Neural cell (in vitro differentiated cells): ENCODE measurements at regions not wholly inside any gene's neighbourhood (a gene's known extent, or its start where the extent isn't known, plus 50 kb on each side); places are given as distances from the start of the nearest gene placed in this dataset.

Experiments used
- H2AFZ ChIP-seq: fragments of 200-600, 300-800 bp; sonication (generic), shearing (Covaris generic); 2 replicates; pipeline ENCODE4 v1.6.0; 2014; ENCODE audit warnings: low read depth, mild to moderate bottlenecking, antibody characterized with exemption, low read length, moderate library complexity
- H3F3A ChIP-seq: fragments of 200-600 bp; shearing (Covaris generic); 2 replicates; pipeline ENCODE4 v1.6.1; 2016; ENCODE audit warnings: mild to moderate bottlenecking, moderate library complexity, mixed read lengths, antibody characterized with exemption, low read length; ENCODE audit not compliant: insufficient read depth, poor library complexity, severe bottlenecking
- H3K27ac ChIP-seq: fragments of 200-600, 300-800 bp; sonication (generic), shearing (Covaris generic); 2 replicates; pipeline ENCODE4 v1.5.1; 2014; ENCODE audit warnings: mild to moderate bottlenecking, low read length, moderate library complexity
- H3K27me3 ChIP-seq: fragments of 300-800, 200-600 bp; sonication (generic), shearing (Covaris generic); 2 replicates; pipeline ENCODE4 v1.6.0; 2014; ENCODE audit warnings: mild to moderate bottlenecking, low read depth, low read length, moderate library complexity; ENCODE audit not compliant: insufficient read depth
- H3K36me3 ChIP-seq: fragments of 300-800, 200-600 bp; sonication (generic), shearing (Covaris generic); 2 replicates; pipeline ENCODE4 v1.5.1; 2014; ENCODE audit warnings: mild to moderate bottlenecking, antibody characterized with exemption, low read length, moderate library complexity; ENCODE audit not compliant: insufficient read depth
- H3K4me2 ChIP-seq: fragments of 300-800, 200-600 bp; sonication (generic), shearing (Covaris generic); 2 replicates; pipeline ENCODE4 v1.6.0; 2014; ENCODE audit warnings: mild to moderate bottlenecking, low read length
- H3K4me3 ChIP-seq: fragments of 300-800, 200-600 bp; sonication (generic), shearing (Covaris generic); 2 replicates; pipeline ENCODE4 v1.5.1; 2014; ENCODE audit warnings: mild to moderate bottlenecking, low read length, moderate library complexity
- H3K79me2 ChIP-seq: fragments of 200-600 bp; shearing (Covaris generic); replicated peaks from 2 replicates; pipeline ENCODE4 v1.6.0; 2014; ENCODE audit warnings: mild to moderate bottlenecking, low read length, moderate library complexity; ENCODE audit not compliant: insufficient read depth
- H3K9ac ChIP-seq: fragments of 300-800, 200-600 bp; sonication (generic), shearing (Covaris generic); 2 replicates; pipeline ENCODE4 v1.6.1; 2016; ENCODE audit warnings: mild to moderate bottlenecking, low read length, mixed read lengths
- H3K9me2 ChIP-seq: fragments of 200-600 bp; shearing (Covaris generic); 2 replicates; pipeline ENCODE4 v1.6.1; 2016; ENCODE audit warnings: mild to moderate bottlenecking, low read length, mixed read lengths; ENCODE audit not compliant: insufficient read depth
- H3K9me3 ChIP-seq: fragments of 200-600, 300-800 bp; sonication (generic), shearing (Covaris generic); 2 replicates; pipeline ENCODE4 v1.6.1; 2016; ENCODE audit warnings: mild to moderate bottlenecking, mixed run types, low read length, moderate library complexity, mixed read lengths
- H4K20me1 ChIP-seq: fragments of 200-600 bp; shearing (Covaris generic); 2 replicates; pipeline ENCODE4 v1.6.1; 2016; ENCODE audit warnings: mild to moderate bottlenecking, mixed run types; ENCODE audit not compliant: insufficient read depth
- EP300 ChIP-seq: fragments of 450-650 bp; conservative IDR thresholded peaks from 2 replicates; pipeline ENCODE4 v1.6.1; 2014; ENCODE audit warnings: antibody characterized with exemption, mild to moderate bottlenecking, moderate library complexity; ENCODE audit not compliant: poor library complexity, severe bottlenecking
- EZH2 ChIP-seq: fragments of 200-600, 300-800 bp; shearing (Covaris generic), sonication (generic); IDR thresholded peaks from 2 replicates; pipeline ENCODE4 v1.6.1; 2014; ENCODE audit warnings: antibody characterized with exemption, low read length, borderline replicate concordance, mild to moderate bottlenecking; ENCODE audit not compliant: insufficient read depth, poor library complexity, severe bottlenecking
- MXI1 ChIP-seq: fragments of 450-650 bp; conservative IDR thresholded peaks from 2 replicates; pipeline ENCODE4 v1.6.1; 2014; ENCODE audit warnings: antibody characterized with exemption, mild to moderate bottlenecking; ENCODE audit not compliant: poor library complexity, severe bottlenecking
- POLR2AphosphoS5 ChIP-seq: IDR thresholded peaks from 2 replicates; pipeline ENCODE4 v1.6.1; 2012
- RAD21 ChIP-seq: fragments of 450-650 bp; conservative IDR thresholded peaks from 2 replicates; pipeline ENCODE4 v1.6.1; 2014; ENCODE audit warnings: antibody characterized with exemption, mild to moderate bottlenecking, moderate library complexity
- SMC3 ChIP-seq: fragments of 450-650 bp; conservative IDR thresholded peaks from 2 replicates; pipeline ENCODE4 v1.6.1; 2014; ENCODE audit warnings: antibody characterized with exemption, mild to moderate bottlenecking, moderate library complexity; ENCODE audit not compliant: poor library complexity
- TAF1 ChIP-seq: IDR thresholded peaks from 2 replicates; pipeline ENCODE4 v1.6.1; 2012; ENCODE audit warnings: low read depth
- TF ChIP-seq, protein P1 (sequence below): fragments of 450-650 bp; IDR thresholded peaks from 2 replicates; pipeline ENCODE4 v1.5.1; 2014; ENCODE audit warnings: antibody characterized with exemption, mild to moderate bottlenecking, moderate library complexity; ENCODE audit not compliant: poor library complexity, severe bottlenecking
- TF ChIP-seq, protein P2 (sequence below): IDR thresholded peaks from 2 replicates; pipeline ENCODE4 v1.6.1; 2012; ENCODE audit warnings: borderline replicate concordance

DNA sequence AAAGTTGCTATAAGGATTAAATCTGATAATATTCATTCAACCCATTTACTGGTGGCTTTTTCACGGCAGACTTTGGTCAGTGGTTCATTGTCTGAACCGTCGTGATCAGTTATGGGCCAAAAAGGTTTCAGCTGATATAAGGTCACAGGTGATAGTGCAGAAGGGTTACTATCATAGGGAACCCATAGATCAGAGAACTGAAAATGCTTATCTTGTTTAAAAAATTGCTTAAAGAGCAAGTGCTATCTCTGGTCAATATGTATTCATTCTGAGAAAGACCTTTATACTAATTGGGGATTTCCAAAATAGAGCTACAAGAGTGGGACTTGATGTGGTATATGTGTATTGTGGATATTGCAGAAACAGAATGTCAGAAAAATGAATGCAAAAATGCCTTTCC is 147.8 kb upstream of the SEMA3E start:
- no peak overlapping the region for H3K9ac ChIP-seq
- no peaks in the 10 kb centered on the region for H4K20me1 ChIP-seq
- H2AFZ ChIP-seq, result no peak overlapping the region
- no peaks in the 10 kb centered on the region for H3K9me2 ChIP-seq
- no peak overlapping the region for H3K4me2 ChIP-seq
- TF ChIP-seq MXI1, result no peak
- no peak for TF ChIP-seq RAD21
- TF ChIP-seq, protein P1, sequence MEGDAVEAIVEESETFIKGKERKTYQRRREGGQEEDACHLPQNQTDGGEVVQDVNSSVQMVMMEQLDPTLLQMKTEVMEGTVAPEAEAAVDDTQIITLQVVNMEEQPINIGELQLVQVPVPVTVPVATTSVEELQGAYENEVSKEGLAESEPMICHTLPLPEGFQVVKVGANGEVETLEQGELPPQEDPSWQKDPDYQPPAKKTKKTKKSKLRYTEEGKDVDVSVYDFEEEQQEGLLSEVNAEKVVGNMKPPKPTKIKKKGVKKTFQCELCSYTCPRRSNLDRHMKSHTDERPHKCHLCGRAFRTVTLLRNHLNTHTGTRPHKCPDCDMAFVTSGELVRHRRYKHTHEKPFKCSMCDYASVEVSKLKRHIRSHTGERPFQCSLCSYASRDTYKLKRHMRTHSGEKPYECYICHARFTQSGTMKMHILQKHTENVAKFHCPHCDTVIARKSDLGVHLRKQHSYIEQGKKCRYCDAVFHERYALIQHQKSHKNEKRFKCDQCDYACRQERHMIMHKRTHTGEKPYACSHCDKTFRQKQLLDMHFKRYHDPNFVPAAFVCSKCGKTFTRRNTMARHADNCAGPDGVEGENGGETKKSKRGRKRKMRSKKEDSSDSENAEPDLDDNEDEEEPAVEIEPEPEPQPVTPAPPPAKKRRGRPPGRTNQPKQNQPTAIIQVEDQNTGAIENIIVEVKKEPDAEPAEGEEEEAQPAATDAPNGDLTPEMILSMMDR, result no peak
- TF ChIP-seq TAF1, result no peak
- TF ChIP-seq EZH2, result no peak
- H3K27ac ChIP-seq, result no peak overlapping the region
- no peaks in the 10 kb centered on the region for H3K9me3 ChIP-seq
- H3F3A ChIP-seq, result no peaks in the 10 kb centered on the region
- no peak overlapping the region for H3K4me3 ChIP-seq
- H3K36me3 ChIP-seq, result no peaks in the 10 kb centered on the region
- no peaks in the 10 kb centered on the region for H3K79me2 ChIP-seq
- H3K27me3 ChIP-seq, result no peaks in the 10 kb centered on the region

DNA sequence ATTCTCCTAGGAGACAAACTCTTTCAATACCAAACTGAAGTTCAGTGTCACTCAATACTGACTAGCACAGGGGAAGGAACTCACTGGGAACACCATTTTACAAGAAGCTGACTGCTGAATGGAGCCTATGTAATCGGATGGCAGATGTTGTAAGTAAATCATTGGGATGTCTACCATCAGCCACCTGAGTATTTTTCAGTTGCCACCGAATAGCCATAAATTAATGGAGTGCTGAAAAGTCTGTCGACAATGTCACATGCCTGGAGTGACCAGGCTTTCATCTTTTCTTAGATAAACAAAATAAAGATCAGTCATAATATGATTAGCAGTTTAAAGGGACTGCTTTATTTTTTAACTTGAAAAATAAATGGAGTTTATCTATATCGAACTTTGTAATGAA is 145.9 kb upstream of the SEMA3E start:
- Histone ChIP-seq H3K79me2 (no peaks in the 10 kb centered on the region), H4K20me1 (no peaks in the 10 kb centered on the region), H3K4me3 (no peak overlapping the region), H3K27ac (no peak overlapping the region), H3K9me2 (no peaks in the 10 kb centered on the region), H3K27me3 (no peaks in the 10 kb centered on the region), H3K9me3 (no peaks in the 10 kb centered on the region), H2AFZ (no peak overlapping the region), H3K4me2 (no peak overlapping the region), H3K9ac (no peak overlapping the region), H3K36me3 (no peaks in the 10 kb centered on the region), H3F3A (no peaks in the 10 kb centered on the region)
- TF ChIP-seq SMC3 (no peak), POLR2AphosphoS5 (no peak), RAD21 (no peak), EZH2 (no peak), TAF1 (no peak), EP300 (no peak), MXI1 (no peak)
- TF ChIP-seq, protein P1, result no peak
- TF ChIP-seq, protein P2, sequence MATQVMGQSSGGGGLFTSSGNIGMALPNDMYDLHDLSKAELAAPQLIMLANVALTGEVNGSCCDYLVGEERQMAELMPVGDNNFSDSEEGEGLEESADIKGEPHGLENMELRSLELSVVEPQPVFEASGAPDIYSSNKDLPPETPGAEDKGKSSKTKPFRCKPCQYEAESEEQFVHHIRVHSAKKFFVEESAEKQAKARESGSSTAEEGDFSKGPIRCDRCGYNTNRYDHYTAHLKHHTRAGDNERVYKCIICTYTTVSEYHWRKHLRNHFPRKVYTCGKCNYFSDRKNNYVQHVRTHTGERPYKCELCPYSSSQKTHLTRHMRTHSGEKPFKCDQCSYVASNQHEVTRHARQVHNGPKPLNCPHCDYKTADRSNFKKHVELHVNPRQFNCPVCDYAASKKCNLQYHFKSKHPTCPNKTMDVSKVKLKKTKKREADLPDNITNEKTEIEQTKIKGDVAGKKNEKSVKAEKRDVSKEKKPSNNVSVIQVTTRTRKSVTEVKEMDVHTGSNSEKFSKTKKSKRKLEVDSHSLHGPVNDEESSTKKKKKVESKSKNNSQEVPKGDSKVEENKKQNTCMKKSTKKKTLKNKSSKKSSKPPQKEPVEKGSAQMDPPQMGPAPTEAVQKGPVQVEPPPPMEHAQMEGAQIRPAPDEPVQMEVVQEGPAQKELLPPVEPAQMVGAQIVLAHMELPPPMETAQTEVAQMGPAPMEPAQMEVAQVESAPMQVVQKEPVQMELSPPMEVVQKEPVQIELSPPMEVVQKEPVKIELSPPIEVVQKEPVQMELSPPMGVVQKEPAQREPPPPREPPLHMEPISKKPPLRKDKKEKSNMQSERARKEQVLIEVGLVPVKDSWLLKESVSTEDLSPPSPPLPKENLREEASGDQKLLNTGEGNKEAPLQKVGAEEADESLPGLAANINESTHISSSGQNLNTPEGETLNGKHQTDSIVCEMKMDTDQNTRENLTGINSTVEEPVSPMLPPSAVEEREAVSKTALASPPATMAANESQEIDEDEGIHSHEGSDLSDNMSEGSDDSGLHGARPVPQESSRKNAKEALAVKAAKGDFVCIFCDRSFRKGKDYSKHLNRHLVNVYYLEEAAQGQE, result no peak
